ENCODE measurements at regions not wholly inside any gene's neighbourhood (a gene's known extent, or its start where the extent isn't known, plus 50 kb on each side); places are given as distances from the start of the nearest gene placed in this dataset.
"Not testable (repeated sequence)": the region's sequence is repeated elsewhere in the genome, so short reads cannot be mapped to it uniquely, and the experiment has no call there.

GRCh38 chr3:146382386-146382785, 87.0 kb downstream of the PLSCR2 start:
- DNase-seq (ENCODE audit: low read depth in 2 of 3, low spot score in 2 of 3) = no peak

DNA sequence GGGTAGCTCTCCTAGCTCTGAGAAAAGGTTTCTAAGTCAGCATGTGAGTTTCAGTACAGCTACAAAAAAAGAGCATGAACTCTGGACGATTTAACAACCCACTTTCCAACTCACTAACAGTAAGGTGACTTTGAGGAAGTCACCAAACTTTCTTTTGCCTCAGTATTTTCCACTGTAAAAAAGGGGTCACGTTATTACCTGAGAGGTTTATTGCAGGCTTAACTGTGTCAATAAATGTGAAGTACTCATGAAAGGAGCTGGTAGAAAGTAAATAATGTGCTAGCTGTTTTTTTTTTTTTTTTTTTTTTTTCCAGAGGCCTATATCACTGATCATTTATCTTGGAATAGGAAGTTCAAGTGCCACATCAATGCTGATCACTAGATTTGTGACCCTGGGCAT, 89.3 kb downstream of the PLSCR2 start:
- no peak for DNase-seq (ENCODE audit: low read depth in 2 of 3, low spot score in 2 of 3)

DNA sequence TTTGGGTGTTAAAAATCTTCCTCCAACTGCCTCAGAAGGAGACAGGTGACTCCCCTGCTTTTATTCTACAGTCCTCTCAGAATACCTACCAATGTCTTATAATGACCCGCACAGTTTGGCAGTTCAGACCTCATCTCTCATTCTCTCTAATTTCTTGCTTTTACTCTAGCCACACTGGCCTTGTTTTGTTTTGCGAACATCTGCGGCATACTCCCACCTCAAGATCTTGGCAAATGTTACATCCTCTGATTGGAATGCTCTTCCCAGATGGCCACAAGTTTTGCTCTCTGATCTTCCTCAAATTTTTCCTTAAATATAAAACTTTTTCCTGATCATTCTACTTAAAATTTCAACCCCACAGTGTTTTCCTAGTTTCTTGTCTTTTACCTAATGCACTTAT, 94.1 kb downstream of the PLSCR2 start:
- no peak for DNase-seq (ENCODE audit: low read depth in 2 of 3, low spot score in 2 of 3)

GRCh38 chr3:146374146-146374545, 95.2 kb downstream of the PLSCR2 start:
- DNase-seq (ENCODE audit: low read depth in 2 of 3, low spot score in 2 of 3) = no peak

DNA sequence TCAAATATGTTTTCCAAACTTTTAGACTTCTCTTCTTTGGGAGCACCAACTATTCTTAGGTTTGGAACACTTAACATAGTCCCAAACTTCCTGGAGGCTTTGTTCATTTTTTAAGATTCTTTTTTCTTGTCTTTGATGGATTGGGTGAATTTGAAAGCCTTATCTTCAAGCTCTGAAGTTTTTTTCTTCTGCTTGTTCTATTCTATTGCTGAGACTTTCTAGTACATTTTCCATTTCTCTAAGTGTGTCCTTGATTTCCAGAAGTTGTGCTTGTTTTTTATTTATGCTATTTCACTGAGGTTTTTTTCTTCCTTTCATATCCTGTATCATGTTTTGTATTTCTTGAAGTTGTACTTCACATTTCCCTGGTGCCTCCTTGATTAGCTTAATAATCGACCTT, 97.5 kb downstream of the PLSCR2 start:
- DNase-seq (ENCODE audit: low read depth in 2 of 3, low spot score in 2 of 3) = no peak

DNA sequence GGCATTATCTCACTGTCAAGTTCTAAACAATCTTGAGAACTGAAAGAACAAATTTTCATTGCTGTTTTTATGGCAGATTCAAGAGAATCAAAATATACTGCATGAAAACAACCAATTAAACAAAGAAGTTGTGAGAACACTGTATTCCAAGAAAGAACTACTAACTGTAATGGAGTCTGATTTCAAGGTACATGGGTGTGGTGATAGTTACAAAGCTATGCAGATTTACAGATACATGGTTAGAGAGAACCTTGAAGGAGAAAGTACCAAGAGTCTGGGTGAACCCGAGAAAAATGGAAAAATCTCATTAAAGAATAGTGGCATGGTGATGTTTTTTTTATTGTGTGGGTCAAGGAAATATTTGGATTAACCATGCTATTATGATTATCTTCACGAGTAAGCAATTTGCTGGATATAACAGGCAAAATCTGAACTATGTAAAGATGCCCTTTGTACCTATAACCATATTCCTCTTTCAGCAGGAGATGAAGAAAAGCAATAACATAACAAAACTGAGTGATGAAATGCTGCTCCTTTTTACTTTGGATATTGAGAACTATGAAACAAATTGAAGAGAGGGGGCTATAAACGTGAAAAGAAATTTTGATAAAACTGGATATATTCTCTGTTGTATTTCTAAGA, 100.4 kb downstream of the PLSCR2 start:
- DNase-seq (ENCODE audit: low read depth in 2 of 3, low spot score in 2 of 3) = no peak

DNA sequence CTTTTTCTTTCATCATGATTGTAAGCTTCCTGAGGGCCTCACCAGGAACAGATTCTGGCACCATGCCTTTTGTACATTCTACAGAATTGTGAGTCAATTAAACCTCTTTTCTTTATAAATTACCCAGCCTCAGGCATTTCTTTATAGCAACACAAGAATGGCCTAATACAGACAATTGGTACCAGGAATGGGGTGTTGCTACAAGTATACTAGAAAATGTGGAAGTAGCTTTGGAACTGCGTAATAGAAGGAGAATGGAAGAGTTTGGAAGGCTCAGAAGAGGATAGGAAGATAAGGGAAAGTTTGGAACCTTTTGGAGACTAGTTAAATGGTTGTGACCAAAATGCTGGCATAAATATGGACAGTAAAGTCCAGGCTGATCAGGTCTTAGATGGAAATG, 108.9 kb upstream of the PLSCR4 start:
- DNase-seq (ENCODE audit: low read depth in 2 of 3, low spot score in 2 of 3) = no peak

DNA sequence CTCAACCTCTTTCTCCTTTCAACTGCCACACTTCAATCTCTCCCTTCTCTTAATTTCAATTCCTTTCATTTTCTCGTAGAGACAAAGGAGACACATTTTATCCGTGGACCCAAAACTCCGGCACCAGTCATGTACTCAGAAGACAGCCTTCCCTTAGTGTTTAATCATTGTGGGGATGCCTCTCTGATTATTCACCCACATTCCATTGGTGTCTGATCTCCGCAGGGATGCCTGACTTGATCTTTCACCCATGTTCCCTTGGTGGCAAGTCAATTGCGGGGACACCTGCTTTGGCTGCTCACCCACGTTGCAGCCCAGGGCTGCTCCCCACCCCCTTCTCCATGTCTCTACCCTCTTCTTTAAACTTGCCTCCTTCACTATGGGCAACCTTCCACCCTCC, 103.5 kb upstream of the PLSCR4 start:
- DNase-seq (ENCODE audit: low read depth in 2 of 3, low spot score in 2 of 3) = not testable (repeated sequence)

DNA sequence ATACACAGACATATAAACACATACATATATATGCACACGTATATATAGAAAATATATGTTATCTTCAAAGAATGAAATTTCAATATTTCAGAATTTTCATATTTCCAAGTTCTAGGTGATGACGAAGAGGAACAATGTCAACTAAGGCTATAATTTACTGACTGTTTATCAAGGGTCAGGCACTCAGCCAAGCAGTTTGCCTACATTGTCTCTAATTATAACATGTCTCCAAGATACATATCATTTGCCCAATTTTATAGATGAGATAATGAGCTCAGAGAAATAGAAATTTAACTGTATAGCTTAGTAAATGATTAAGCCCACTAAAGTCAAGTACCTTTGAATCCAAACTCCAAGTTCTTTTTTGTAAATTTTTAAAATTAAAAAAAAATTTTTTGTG, 99.9 kb upstream of the PLSCR4 start:
- no peak for DNase-seq (ENCODE audit: low read depth in 2 of 3, low spot score in 2 of 3)

- no peak for DNase-seq (ENCODE audit: low read depth in 2 of 3, low spot score in 2 of 3)
Measured at GRCh38 chr3:146345900-146346299, 95.0 kb upstream of the PLSCR4 start.

- DNase-seq (ENCODE audit: low read depth in 2 of 3, low spot score in 2 of 3) = no peak
Measured at GRCh38 chr3:146343551-146343950, 92.6 kb upstream of the PLSCR4 start.

- no peak for DNase-seq (ENCODE audit: low read depth in 2 of 3, low spot score in 2 of 3)
Measured at GRCh38 chr3:146342989-146343388, 92.1 kb upstream of the PLSCR4 start.

DNA sequence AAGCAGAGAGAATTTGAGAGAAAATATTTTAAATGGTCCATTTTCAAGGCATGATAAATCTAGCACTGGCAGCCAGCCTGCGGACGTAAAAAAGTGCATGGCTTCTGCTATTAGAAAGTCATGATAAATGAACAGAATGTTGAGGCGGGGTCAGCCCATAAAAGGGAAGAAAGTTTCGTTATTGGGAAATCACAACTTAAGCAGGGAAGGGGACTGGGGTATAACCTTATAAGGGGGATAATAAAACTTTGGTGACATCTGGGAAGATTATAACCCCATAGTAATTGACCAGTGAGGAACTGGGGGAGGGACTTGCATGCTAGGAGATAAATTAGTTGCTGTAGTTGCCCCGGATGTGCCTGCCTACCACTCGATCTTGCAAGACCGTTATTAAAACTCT, 88.4 kb upstream of the PLSCR4 start:
- DNase-seq (ENCODE audit: low read depth in 2 of 3, low spot score in 2 of 3) = no peak

- DNase-seq (ENCODE audit: low read depth in 2 of 3, low spot score in 2 of 3) = no peak
Measured at GRCh38 chr3:146337991-146338390, 87.1 kb upstream of the PLSCR4 start.

GRCh38 chr3:146335386-146335785, 84.5 kb upstream of the PLSCR4 start:
- DNase-seq (ENCODE audit: low read depth in 2 of 3, low spot score in 2 of 3) = no peak

GRCh38 chr3:146334151-146334550, 83.2 kb upstream of the PLSCR4 start:
- DNase-seq (ENCODE audit: low read depth in 2 of 3, low spot score in 2 of 3) = no peak

DNA sequence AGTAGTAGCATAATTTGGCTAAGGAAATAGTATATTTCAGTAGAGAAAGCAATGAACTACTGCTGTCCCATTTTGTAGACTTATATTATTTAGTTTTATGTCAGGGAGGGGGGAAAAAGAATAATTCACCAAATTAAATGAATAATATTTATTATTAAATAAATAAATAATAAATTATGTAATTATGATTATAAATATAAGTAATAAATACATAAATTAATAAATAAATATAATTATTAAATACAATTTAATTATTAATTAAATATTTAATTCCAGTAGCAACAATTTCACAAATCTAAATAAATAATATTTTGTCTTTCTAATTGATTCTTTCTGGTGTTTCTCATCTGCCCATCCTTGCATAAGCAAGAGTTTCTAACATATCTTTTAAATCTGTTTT, 81.1 kb upstream of the PLSCR4 start:
- DNase-seq (ENCODE audit: low read depth in 2 of 3, low spot score in 2 of 3) = no peak

DNA sequence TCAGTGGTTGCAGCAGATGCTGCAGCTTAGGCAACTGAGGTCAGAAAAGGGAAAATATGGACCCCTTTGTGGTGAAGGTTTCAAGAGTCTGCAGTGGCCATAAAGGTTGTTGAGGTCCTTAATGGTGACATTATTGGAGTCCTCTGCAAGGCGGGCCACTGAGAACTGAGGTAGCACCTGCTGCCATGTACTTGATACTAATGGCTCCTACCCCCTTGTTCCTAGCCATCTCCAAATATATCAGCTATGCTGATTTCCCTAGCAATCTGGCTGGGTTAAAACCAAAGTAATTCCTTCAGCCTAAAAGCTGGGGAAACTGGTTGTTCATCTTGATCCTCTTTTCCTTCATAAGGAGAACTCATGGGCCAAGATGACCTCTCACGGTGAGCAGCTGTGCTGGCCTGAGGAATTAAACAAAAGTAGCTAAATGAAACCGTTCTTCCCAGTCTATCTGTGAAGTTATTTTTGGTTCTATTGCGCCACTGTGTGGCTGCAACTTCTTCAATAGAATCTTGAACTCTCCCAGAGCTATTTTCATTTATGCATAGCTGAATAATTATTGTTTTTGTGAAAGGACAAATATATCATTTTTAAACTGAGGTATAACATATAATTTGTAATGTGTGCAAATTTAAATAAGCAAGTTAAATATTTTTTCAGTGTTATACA, 76.1 kb upstream of the PLSCR4 start:
- peak in 2 of 3 donors; percentile 33 to 69 for DNase-seq (ENCODE audit: low read depth in 2 of 3, low spot score in 2 of 3)

DNA sequence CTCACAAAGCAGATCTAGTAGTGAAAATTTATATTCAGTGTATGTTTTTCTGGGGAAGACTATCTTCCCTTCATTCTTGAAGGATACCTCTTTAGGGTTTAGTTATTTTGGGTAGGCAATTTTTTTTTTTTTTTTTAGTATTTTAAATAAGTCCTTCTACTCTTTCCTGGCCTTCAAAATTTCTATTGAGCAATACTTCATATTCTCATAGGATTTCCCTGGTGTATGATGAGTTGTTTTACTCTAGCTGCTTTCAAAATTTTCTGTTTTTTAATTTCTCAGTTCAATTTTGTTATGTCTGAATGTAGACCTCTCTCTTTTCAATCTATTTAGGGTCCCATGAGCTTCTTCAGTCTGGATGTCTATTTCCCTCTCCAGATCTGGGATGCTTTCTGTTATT, 74.3 kb upstream of the PLSCR4 start:
- no peak for DNase-seq (ENCODE audit: low read depth in 2 of 3, low spot score in 2 of 3)

DNA sequence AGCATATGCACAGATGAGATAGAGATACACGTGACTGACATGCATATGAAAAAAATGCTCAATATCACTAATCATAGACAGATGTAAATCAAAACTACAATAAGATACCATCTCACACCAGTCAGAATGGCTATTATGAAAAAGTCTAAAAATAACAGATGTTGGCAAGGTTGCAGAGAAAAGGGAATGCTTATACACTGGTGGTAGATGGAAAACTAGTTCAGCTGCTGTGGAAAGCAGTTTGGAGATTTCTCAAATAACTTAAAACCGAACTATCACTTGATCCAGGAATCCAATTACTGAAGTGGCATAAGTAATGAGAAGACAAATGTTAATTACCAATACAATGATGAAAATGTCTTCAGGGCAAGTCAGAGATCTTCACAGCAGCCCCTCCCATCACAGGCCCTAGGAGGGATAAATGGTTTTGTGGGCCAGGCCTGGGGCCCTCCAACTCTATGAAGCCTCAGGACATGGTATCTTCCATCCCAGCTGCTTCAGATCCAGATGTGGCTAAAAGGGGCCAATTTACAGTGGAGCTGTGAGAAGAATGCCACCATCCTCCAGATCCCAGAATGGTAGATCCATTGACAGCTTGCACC, 71.4 kb upstream of the PLSCR4 start:
- no peak for DNase-seq (ENCODE audit: low read depth in 2 of 3, low spot score in 2 of 3)

GRCh38 chr3:146314871-146315270, 64.0 kb upstream of the PLSCR4 start:
- DNase-seq (ENCODE audit: low read depth in 2 of 3, low spot score in 2 of 3) = no peak

- no peak for DNase-seq (ENCODE audit: low read depth in 2 of 3, low spot score in 2 of 3)
Measured at GRCh38 chr3:146313746-146314111, 62.8 kb upstream of the PLSCR4 start.
